Chondrocyte (in vitro differentiated cells): ENCODE measurements at regions not wholly inside any gene's neighbourhood (a gene's known extent, or its start where the extent isn't known, plus 50 kb on each side); places are given as distances from the start of the nearest gene placed in this dataset.

Source experiments
- DNase-seq: peaks from one replicate; pipeline ENCODE4 v3.0.0; 2021; ENCODE audit warnings: mixed read lengths, low spot score
- H3K27ac Mint-ChIP-seq: one replicate; pipeline ENCODE4 v1.8.0; 2021; ENCODE audit warnings: mild to moderate bottlenecking, moderate library complexity, mixed read lengths; ENCODE audit not compliant: unreplicated experiment
- H3K27me3 Mint-ChIP-seq: 2 replicates; pipeline ENCODE4 v1.8.0; 2021; ENCODE audit warnings: low read depth, mixed read lengths
- H3K36me3 Mint-ChIP-seq: 2 replicates; pipeline ENCODE4 v1.8.0; 2021; ENCODE audit warnings: low read depth, mixed read lengths
- H3K4me1 Mint-ChIP-seq: 2 replicates; pipeline ENCODE4 v1.8.0; 2021; ENCODE audit warnings: low read depth, mild to moderate bottlenecking, mixed read lengths
- H3K4me3 Mint-ChIP-seq: one replicate; pipeline ENCODE4 v1.8.0; 2021; ENCODE audit warnings: mild to moderate bottlenecking, moderate library complexity, mixed read lengths; ENCODE audit not compliant: unreplicated experiment
- H3K9me3 Mint-ChIP-seq: 2 replicates; pipeline ENCODE4 v1.8.0; 2021; ENCODE audit warnings: low read depth, mixed read lengths
- CTCF ChIP-seq: fragments of 200-600 bp; sonication (generic); IDR thresholded peaks from 2 replicates; pipeline ENCODE4 v1.5.0; 2021; ENCODE audit warnings: antibody characterized with exemption, mild to moderate bottlenecking, moderate library complexity

GRCh38 chr15:97479957-97480356 lies 480.5 kb upstream of the ARRDC4 start:
- Mint-ChIP-seq H3K27me3 (no peaks in the 10 kb centered on the region), H3K27ac (no peak overlapping the region), H3K4me3 (no peak overlapping the region), H3K9me3 (peaks cover 14% of the 10 kb centered on the region), H3K36me3 (peaks cover 6% of the 10 kb centered on the region), H3K4me1 (no peaks in the 10 kb centered on the region)
- DNase-seq, result no peak
- TF ChIP-seq CTCF, result no peak

- Mint-ChIP-seq H3K4me1 (no peaks in the 10 kb centered on the region), H3K9me3 (peaks cover 11% of the 10 kb centered on the region), H3K27me3 (no peaks in the 10 kb centered on the region), H3K4me3 (no peak overlapping the region), H3K27ac (no peak overlapping the region), H3K36me3 (peaks cover 3% of the 10 kb centered on the region)
- DNase-seq, result no peak
- TF ChIP-seq CTCF, result peak; percentile 61
These were observed 478.0 kb upstream of the ARRDC4 start for GRCh38 chr15:97482521-97482920.

GRCh38 chr15:97483232-97483631 lies 477.3 kb upstream of the ARRDC4 start:
- no peaks in the 10 kb centered on the region for H3K4me1 Mint-ChIP-seq
- no peak for DNase-seq
- H3K27me3 Mint-ChIP-seq, result no peaks in the 10 kb centered on the region
- H3K27ac Mint-ChIP-seq, result no peak overlapping the region
- H3K36me3 Mint-ChIP-seq, result peaks cover 3% of the 10 kb centered on the region
- H3K9me3 Mint-ChIP-seq, result peaks cover 11% of the 10 kb centered on the region
- no peak overlapping the region for H3K4me3 Mint-ChIP-seq
- no peak for TF ChIP-seq CTCF

- no peak overlapping the region for H3K27ac Mint-ChIP-seq
These were observed 470.1 kb upstream of the ARRDC4 start for GRCh38 chr15:97490429-97490828.

GRCh38 chr15:97501291-97501690 lies 459.2 kb upstream of the ARRDC4 start:
- no peak for DNase-seq
- Mint-ChIP-seq H3K27ac (no peak overlapping the region), H3K4me1 (peaks cover 28% of the 10 kb centered on the region), H3K4me3 (no peak overlapping the region), H3K36me3 (no peaks in the 10 kb centered on the region), H3K27me3 (no peaks in the 10 kb centered on the region), H3K9me3 (no peaks in the 10 kb centered on the region)
- TF ChIP-seq CTCF, result no peak

More at GRCh38 chr15:97490429-97490828, 470.1 kb upstream of the ARRDC4 start:
- Mint-ChIP-seq H3K4me1 (no peaks in the 10 kb centered on the region), H3K9me3 (no peaks in the 10 kb centered on the region), H3K36me3 (no peaks in the 10 kb centered on the region), H3K27me3 (no peaks in the 10 kb centered on the region), H3K4me3 (no peak overlapping the region)
- DNase-seq, result no peak
- TF ChIP-seq CTCF, result no peak
